GM08714 (cell line): ENCODE measurements at regions not wholly inside any gene's neighbourhood (a gene's known extent, or its start where the extent isn't known, plus 50 kb on each side); places are given as distances from the start of the nearest gene placed in this dataset.

Source experiments
- H3K4me3 ChIP-seq: fragments of 200-500 bp; sonication (Bioruptor generic); 2 replicates; pipeline ENCODE4 v1.5.1; 2014; ENCODE audit warnings: mild to moderate bottlenecking, low read length, inconsistent platforms
- ZNF274 ChIP-seq: IDR thresholded peaks from 2 replicates; pipeline ENCODE4 v1.6.1; 2012; ENCODE audit warnings: mild to moderate bottlenecking, low read depth, low read length

DNA sequence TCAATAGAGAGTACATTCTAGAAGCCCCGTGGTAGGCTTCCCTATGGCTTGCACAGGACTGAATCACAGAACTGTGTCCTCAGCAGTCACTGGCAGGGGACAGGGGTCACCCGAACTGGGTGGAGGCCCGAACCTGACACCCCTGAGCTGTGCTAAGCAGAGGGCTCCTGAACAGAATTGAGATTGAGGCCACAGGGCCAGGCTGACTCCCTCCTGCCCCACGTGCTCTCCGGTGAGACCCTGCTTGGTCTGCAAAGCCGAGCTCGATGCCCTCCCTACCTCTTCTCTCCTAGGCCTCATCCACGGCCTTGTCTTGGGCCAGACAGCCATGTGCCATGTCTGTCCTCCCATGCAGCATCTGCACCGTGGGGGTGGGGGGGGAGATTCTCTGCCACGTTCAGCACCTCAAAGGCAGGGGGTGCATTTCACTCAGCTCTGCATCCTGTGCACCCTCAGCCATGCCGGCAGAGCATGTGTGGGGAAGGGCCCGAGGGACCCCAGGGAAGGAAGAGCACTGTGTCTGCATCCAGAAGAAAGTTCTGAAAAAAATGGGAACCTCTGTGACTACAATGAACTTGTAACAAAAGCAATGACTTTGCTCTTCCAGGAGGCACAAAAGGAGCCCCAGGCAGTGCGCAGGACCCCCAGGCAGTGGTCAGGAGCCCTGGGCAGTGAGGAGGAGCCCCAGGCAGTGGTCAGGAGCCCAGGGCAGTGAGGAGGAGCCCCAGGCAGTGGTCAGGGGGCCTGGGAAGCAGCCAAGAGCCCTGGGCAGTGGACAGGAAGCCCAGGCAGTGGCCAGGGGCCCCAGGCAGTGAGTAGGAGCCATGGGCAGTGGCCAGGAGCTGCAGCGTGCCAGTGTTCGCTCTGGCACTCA lies 76.7 kb upstream of the SEPTIN5 start:
- TF ChIP-seq ZNF274 = no peak
- H3K4me3 ChIP-seq = no peak overlapping the region

GRCh38 chr22:19638282-19639015 lies 75.9 kb upstream of the SEPTIN5 start:
- TF ChIP-seq ZNF274 = no peak
- H3K4me3 ChIP-seq = no peak overlapping the region

- H3K4me3 ChIP-seq = no peak overlapping the region
- TF ChIP-seq ZNF274 = no peak
These were observed 74.6 kb upstream of the SEPTIN5 start for GRCh38 chr22:19639610-19640135.

- TF ChIP-seq ZNF274 = no peak
- H3K4me3 ChIP-seq = no peak overlapping the region
These were observed 74.0 kb upstream of the SEPTIN5 start for GRCh38 chr22:19640306-19640705.

- no peak overlapping the region for H3K4me3 ChIP-seq
- no peak for TF ChIP-seq ZNF274
These were observed 72.9 kb upstream of the SEPTIN5 start for GRCh38 chr22:19641254-19641982.

DNA sequence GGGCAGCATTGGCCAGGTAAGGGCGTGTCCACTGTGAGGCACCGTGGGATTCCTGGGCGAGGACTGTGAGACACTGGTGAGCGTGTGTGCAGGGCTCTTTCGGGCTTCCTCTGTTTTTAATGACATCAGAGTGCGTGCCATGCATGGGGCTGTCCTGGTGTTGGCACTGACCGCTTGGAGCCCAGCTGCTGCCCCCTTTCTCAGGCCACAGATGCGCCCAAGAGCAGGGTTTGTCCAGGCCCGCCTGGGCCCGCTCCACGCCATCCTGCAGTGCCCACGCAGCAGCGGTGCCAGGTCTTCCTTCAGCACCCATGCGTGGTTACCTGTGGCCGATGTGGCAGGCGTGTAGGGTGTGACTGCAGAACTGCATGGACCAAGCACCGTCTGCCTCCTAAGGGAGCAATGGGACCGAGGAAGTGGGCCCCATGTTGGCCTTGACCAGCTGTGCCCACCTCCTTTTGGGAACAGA lies 72.3 kb upstream of the SEPTIN5 start:
- H3K4me3 ChIP-seq = no peak overlapping the region
- TF ChIP-seq ZNF274 = no peak

- no peak for TF ChIP-seq ZNF274
- H3K4me3 ChIP-seq = no peak overlapping the region
These were observed 70.6 kb upstream of the SEPTIN5 start for GRCh38 chr22:19643448-19644313.

- no peak for TF ChIP-seq ZNF274
- H3K4me3 ChIP-seq = no peak overlapping the region
These were observed 69.7 kb upstream of the SEPTIN5 start for GRCh38 chr22:19644314-19645223.

- H3K4me3 ChIP-seq = no peak overlapping the region
- TF ChIP-seq ZNF274 = no peak
These were observed 68.9 kb upstream of the SEPTIN5 start for GRCh38 chr22:19645391-19645790.

- no peak for TF ChIP-seq ZNF274
- no peak overlapping the region for H3K4me3 ChIP-seq
These were observed 68.4 kb upstream of the SEPTIN5 start for GRCh38 chr22:19645905-19646304.

DNA sequence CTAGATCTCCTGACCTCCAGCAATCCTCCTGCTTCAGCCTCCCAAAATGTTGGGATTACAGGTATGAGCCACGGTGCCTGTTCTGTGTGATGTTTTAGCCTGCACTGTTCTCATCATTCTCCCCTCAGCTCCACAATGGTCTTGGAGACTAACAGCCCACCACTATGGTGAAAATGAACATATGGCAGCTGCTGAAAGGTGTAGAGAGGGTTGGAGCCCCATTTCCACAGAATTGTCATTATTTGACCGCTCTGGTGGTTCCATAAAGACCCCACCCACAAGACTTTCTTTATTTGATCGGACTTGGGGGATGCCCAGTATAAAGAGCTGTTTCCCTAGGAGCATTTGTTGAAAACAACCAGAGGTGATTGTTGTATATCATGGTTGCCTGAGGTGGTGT lies 67.9 kb upstream of the SEPTIN5 start:
- H3K4me3 ChIP-seq = no peak overlapping the region
- no peak for TF ChIP-seq ZNF274

DNA sequence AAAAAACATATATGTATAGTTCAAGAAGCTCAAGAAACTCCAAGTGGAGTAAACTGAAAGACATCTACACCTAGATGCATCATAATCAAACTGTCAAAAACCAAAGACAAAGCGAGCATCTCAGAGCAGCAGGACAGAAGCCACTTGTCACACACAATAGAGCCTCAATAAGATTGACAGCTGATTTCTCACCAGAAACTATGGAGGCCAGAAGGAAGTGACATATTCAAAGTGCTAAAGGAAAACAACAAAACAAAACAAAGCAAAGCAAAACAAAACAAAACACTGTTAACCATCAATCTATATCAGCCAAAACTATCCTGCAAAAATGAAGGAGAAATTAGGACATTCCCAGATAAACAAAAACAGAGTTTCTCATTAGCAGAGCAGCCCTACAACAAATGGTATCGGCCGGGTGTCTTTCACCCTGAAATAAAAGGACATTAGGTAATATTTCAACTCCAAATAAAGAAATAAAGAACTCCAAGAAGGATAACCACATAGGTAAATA lies 65.8 kb upstream of the SEPTIN5 start:
- H3K4me3 ChIP-seq = no peak overlapping the region
- TF ChIP-seq ZNF274 = no peak
